CD4-positive, CD25-positive, alpha-beta regulatory T cell (primary cell): ENCODE measurements at regions not wholly inside any gene's neighbourhood (a gene's known extent, or its start where the extent isn't known, plus 50 kb on each side); places are given as distances from the start of the nearest gene placed in this dataset.

ENCODE experiments used
- ATAC-seq, 2 donors: fragments of 150-1000 bp; cut with Tn5 transposase; one replicate each; pipeline ENCODE4 v1.10.0; 2021; ENCODE audit warnings: low read depth in 2 of 2, moderate number of reproducible peaks in 2 of 2, moderate library complexity in 1 of 2
- DNase-seq, 3 donors: peaks; one replicate each; pipeline versions ENCODE4 v3.0.0 to v3.0.0-alpha.2; 2012 to 2022; ENCODE audit warnings: mixed read lengths in 1 of 3
- H3K27ac ChIP-seq: one replicate; pipeline ENCODE4 v1.7.0; 2013; ENCODE audit warnings: mild to moderate bottlenecking, low read length; ENCODE audit not compliant: insufficient read depth, poor library complexity, severe bottlenecking
- H3K27me3 ChIP-seq: one replicate; pipeline ENCODE4 v1.7.0; 2013; ENCODE audit warnings: low read length; ENCODE audit not compliant: control insufficient read depth, insufficient read depth
- H3K36me3 ChIP-seq: one replicate; pipeline ENCODE4 v1.7.0; 2013; ENCODE audit warnings: mild to moderate bottlenecking, low read length, moderate library complexity; ENCODE audit not compliant: control insufficient read depth, insufficient read depth
- H3K4me1 ChIP-seq: 2 replicates; pipeline ENCODE4 v1.7.0; 2013; ENCODE audit warnings: mild to moderate bottlenecking, low read length; ENCODE audit not compliant: insufficient read depth, control insufficient read depth, poor library complexity, severe bottlenecking
- H3K4me3 ChIP-seq: one replicate; pipeline ENCODE4 v1.7.0; 2013; ENCODE audit warnings: low read depth, mild to moderate bottlenecking, low read length, moderate library complexity
- H3K9me3 ChIP-seq, 2 experiments: 1 replicate in 1 of 2; 2 replicates in 1 of 2; pipeline ENCODE4 v1.7.0; 2013; ENCODE audit warnings: low read length in 2 of 2, mild to moderate bottlenecking in 1 of 2, moderate library complexity in 1 of 2; ENCODE audit not compliant: control insufficient read depth in 2 of 2
- H3K27ac Mint-ChIP-seq, 3 donors: one replicate each; pipeline ENCODE4 v1.8.0; 2020 to 2022; ENCODE audit warnings: mild to moderate bottlenecking in 3 of 3, mixed read lengths in 3 of 3, moderate library complexity in 2 of 3
- H3K27me3 Mint-ChIP-seq: one replicate; pipeline ENCODE4 v1.8.0; 2022; ENCODE audit warnings: mild to moderate bottlenecking, mixed read lengths
- H3K36me3 Mint-ChIP-seq: one replicate; pipeline ENCODE4 v1.8.0; 2020; ENCODE audit warnings: mixed read lengths
- H3K4me1 Mint-ChIP-seq, 4 donors: one replicate each; pipeline ENCODE4 v1.8.0; 2020 to 2022; ENCODE audit warnings: mixed read lengths in 4 of 4, mild to moderate bottlenecking in 1 of 4
- H3K4me3 Mint-ChIP-seq, 4 donors: one replicate each; pipeline ENCODE4 v1.8.0; 2020 to 2022; ENCODE audit warnings: mild to moderate bottlenecking in 4 of 4, mixed read lengths in 4 of 4, moderate library complexity in 3 of 4
- H3K9me3 Mint-ChIP-seq, 7 donors: one replicate each; pipeline ENCODE4 v1.8.0; 2020 to 2022; ENCODE audit warnings: mixed read lengths in 7 of 7, mild to moderate bottlenecking in 3 of 7, moderate library complexity in 2 of 7

DNA sequence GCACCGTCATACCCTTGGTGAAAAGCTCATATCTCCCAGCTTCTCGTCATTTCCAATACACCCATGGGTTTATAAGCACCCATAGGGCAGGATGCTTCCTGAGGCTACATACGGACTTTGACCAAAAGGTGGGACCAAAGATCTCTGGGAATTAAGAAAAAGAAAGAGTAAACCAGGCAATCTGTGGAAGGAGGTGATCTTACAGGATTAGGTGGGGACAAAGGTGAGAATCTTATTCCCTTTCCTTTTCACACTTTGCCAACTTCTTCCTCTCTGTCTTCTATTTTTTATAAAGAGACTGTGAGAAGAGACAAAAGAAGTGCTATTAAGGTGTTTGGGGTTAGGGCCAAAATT is 172.0 kb downstream of the DLEU7 start:
- Histone ChIP-seq H3K36me3 (no peaks in the 10 kb centered on the region), H3K27ac (no peak overlapping the region), H3K9me3 (peaks cover 0 to 2% of the 10 kb centered on the region in 2 experiments), H3K27me3 (no peaks in the 10 kb centered on the region), H3K4me1 (no peaks in the 10 kb centered on the region), H3K4me3 (no peak overlapping the region)
- no peak overlapping the region for H3K27ac Mint-ChIP-seq
- no peaks in the 10 kb centered on the region for H3K27me3 Mint-ChIP-seq
- ATAC-seq (no peak), DNase-seq (no peak)
- no peaks in the 10 kb centered on the region for H3K4me1 Mint-ChIP-seq
- peaks cover 0 to 5% (median 0%) of the 10 kb centered on the region in 7 donors for H3K9me3 Mint-ChIP-seq
- H3K36me3 Mint-ChIP-seq: peaks cover 3% of the 10 kb centered on the region
- no peak overlapping the region for H3K4me3 Mint-ChIP-seq

DNA sequence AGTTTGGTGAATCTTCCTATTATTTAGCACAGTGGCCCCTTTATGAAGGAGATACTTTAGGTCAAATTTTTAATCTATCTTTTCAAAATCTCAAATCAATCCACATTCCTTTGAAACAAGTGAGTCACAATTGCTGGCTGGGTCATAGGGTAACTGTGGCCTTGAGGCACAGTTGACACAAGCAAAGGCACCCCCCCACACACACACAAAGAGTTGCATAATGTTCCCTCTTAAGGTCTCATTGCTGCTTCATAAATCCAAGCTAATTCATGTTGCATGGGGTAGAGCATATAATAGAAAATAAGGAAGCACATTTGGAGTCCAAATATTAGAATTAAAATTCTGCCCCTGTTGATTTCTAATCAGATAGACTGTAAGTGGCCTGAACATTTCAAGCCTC is 171.5 kb downstream of the DLEU7 start:
- no peak overlapping the region for H3K4me3 Mint-ChIP-seq

DNA sequence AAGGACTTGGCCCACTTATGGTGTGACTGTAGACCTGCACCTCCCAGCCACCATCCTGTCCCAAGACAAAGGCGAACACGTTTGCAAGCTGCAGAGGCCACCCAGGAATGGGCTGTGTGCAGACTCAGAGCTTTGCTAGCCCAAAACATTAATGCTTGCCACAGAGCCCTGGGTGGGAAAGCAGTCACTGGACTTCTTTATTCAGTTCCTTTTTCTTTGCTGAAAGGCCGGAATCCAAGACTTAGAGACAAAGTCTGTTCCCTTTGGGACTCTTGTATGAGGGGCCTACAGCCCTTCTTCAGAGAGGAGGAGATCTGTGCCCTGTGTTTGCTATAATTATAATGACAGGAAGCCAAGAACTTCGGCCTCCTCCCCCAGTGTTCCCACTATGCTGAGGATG is 167.8 kb downstream of the DLEU7 start:
- no peak overlapping the region for H3K27ac ChIP-seq
- ATAC-seq (no peak), DNase-seq (no peak)
- no peak overlapping the region for H3K27ac Mint-ChIP-seq
- no peak overlapping the region for H3K4me3 ChIP-seq
- H3K9me3 ChIP-seq: no peaks in the 10 kb centered on the region
- H3K27me3 ChIP-seq: no peaks in the 10 kb centered on the region
- H3K4me1 Mint-ChIP-seq: no peaks in the 10 kb centered on the region
- H3K27me3 Mint-ChIP-seq: peaks cover 3% of the 10 kb centered on the region
- H3K36me3 ChIP-seq: no peaks in the 10 kb centered on the region
- peaks cover 6% of the 10 kb centered on the region for H3K36me3 Mint-ChIP-seq
- H3K9me3 Mint-ChIP-seq: peaks cover 0 to 2% (median 0%) of the 10 kb centered on the region in 7 donors
- H3K4me3 Mint-ChIP-seq: no peak overlapping the region
- H3K4me1 ChIP-seq: no peaks in the 10 kb centered on the region

More for the DNA sequence above, 171.5 kb downstream of the DLEU7 start:
- no peaks in the 10 kb centered on the region for H3K27me3 ChIP-seq
- H3K27ac ChIP-seq: no peak overlapping the region
- H3K36me3 ChIP-seq: no peaks in the 10 kb centered on the region
- H3K4me1 Mint-ChIP-seq: no peaks in the 10 kb centered on the region
- H3K27ac Mint-ChIP-seq: no peak overlapping the region
- ATAC-seq (no peak), DNase-seq (no peak)
- peaks cover 3% of the 10 kb centered on the region for H3K36me3 Mint-ChIP-seq
- no peaks in the 10 kb centered on the region for H3K27me3 Mint-ChIP-seq
- H3K9me3 ChIP-seq: no peaks in the 10 kb centered on the region
- H3K4me1 ChIP-seq: no peaks in the 10 kb centered on the region
- peaks cover 0 to 2% (median 0%) of the 10 kb centered on the region in 7 donors for H3K9me3 Mint-ChIP-seq
- H3K4me3 ChIP-seq: no peak overlapping the region

DNA sequence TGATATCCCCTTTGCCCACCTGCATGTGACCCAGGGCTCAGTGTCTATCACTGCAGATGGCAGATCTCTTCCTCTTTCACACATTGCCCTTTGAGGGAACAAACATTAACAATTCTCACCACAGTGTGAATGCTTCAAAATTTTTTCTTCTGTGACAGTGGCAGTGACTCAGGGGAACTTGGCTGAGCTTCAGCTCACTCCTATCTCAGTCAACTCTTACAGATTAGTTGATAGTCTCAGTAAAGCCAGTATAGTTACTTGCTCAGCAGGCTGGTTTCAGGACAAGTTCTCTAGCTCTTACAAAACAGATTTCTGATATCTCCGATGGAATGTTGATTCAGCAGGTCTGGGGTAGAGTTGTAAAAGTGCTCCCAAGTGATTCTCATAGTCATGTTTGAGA is 166.9 kb downstream of the DLEU7 start:
- H3K27ac Mint-ChIP-seq: no peak overlapping the region
- H3K4me3 Mint-ChIP-seq: no peak overlapping the region
- no peaks in the 10 kb centered on the region for H3K4me1 Mint-ChIP-seq
- Histone ChIP-seq H3K9me3 (no peaks in the 10 kb centered on the region), H3K27ac (no peak overlapping the region), H3K36me3 (no peaks in the 10 kb centered on the region), H3K4me1 (no peaks in the 10 kb centered on the region), H3K4me3 (no peak overlapping the region), H3K27me3 (no peaks in the 10 kb centered on the region)
- no peak for DNase-seq
- ATAC-seq: no peak
- peaks cover 6% of the 10 kb centered on the region for H3K27me3 Mint-ChIP-seq
- H3K36me3 Mint-ChIP-seq: peaks cover 8% of the 10 kb centered on the region
- H3K9me3 Mint-ChIP-seq: peaks cover 0 to 2% (median 0%) of the 10 kb centered on the region in 7 donors

DNA sequence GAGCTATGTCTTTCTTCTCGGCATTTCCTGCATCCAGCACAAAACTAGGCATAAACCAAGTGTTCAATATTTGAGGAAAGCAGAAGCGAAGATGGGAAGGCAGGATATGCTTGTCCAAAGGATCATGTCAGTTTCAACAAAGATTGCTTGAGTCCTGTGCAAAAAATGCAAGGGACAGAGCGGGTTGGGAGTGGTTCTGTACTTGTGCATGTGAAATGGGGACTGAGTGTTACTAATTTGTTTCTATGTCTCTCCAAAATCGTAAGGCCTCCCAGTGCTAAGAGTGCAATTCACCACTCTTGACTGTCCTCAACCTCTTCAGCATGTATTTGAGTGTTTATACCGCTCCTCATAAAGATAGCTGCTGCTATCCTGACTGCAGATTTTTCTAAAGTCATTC is 166.2 kb downstream of the DLEU7 start:
- ATAC-seq: no peak
- Histone ChIP-seq H3K4me1 (no peaks in the 10 kb centered on the region), H3K27me3 (no peaks in the 10 kb centered on the region), H3K36me3 (no peaks in the 10 kb centered on the region), H3K9me3 (no peaks in the 10 kb centered on the region), H3K4me3 (no peak overlapping the region), H3K27ac (no peak overlapping the region)
- H3K4me3 Mint-ChIP-seq: no peak overlapping the region
- peaks cover 6% of the 10 kb centered on the region for H3K27me3 Mint-ChIP-seq
- no peak overlapping the region for H3K27ac Mint-ChIP-seq
- H3K36me3 Mint-ChIP-seq: peaks cover 7% of the 10 kb centered on the region
- H3K4me1 Mint-ChIP-seq: no peaks in the 10 kb centered on the region
- H3K9me3 Mint-ChIP-seq: peaks cover 0 to 2% (median 0%) of the 10 kb centered on the region in 7 donors
- no peak for DNase-seq

DNA sequence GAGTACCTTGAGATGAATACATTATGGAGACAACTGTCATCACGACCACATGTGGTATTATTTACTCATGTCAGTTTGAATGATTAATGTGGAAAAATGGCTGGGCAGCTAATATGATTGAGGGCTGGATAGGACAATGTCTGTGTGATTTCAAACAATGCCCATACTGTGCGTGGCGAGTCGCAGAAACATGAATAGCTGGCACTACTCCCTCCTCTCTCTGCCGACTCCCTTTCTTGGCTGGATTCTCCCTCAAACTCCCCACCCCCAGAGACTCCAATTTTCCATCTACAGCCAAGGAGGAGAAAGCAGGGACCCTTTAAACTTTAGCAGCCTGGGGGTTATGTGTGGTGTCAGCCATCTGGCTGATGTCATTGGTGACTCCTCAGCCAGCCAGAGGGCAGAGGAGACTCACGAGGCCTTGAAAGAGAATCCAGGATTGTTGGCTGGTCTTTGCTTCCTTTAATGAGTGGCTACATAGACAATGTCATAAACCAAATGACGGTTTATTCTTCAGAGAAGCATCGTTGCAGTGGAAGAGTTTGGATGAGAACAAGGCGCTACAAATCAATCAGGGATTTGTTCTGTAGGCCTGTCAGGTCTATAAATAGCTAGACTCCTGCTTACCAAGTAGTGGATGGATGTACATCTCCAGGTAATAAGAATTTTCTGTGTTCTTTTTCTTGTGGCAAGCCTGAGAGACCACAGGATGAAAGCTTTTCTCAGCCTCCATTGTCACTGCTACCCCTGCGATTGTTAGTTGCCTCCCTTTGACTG is 165.6 kb downstream of the DLEU7 start:
- no peak overlapping the region for H3K27ac Mint-ChIP-seq
- no peak overlapping the region for H3K4me3 Mint-ChIP-seq
- peaks cover 1% of the 10 kb centered on the region for H3K27me3 ChIP-seq
- no peak overlapping the region for H3K27ac ChIP-seq
- H3K9me3 ChIP-seq: no peaks in the 10 kb centered on the region
- H3K36me3 ChIP-seq: no peaks in the 10 kb centered on the region
- H3K36me3 Mint-ChIP-seq: peaks cover 5% of the 10 kb centered on the region
- no peaks in the 10 kb centered on the region for H3K4me1 ChIP-seq
- no peak for DNase-seq
- peaks cover 0 to 2% (median 0%) of the 10 kb centered on the region in 7 donors for H3K9me3 Mint-ChIP-seq
- ATAC-seq: no peak
- H3K4me1 Mint-ChIP-seq: no peaks in the 10 kb centered on the region
- H3K4me3 ChIP-seq: no peak overlapping the region
- H3K27me3 Mint-ChIP-seq: peaks cover 7% of the 10 kb centered on the region

DNA sequence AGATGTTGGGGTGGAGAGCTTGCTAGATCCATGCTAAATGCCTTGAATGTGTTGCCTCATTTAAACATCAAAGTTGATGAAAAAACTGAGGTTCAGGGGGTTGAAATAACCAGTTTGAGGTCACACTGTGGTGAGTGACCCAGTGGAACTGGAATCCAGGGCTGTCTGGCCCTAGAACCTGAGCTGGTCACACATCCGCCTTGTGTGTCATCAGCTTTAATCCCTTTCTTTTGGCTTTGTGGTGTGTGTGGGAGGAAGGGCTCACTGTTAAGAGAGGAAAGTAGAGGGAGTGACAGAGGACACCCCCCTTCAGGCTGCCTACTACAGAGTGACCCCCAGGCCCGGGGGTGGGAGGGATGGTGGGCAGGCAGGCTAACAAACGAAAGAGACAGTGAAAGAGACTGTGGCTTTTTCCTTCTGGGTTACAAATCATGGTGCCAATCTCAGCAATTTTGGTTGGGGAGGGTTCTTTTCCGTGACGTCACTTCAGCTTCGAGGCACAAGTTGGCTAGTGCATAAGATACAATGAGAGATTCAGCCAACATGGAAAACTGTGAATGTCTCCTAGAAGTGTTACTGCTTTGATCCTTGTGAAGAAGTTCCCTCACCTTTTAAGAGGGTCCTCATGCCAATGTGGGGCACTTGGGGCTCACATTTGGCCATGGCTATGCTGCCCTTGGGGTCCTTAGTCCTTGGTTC is 164.9 kb downstream of the DLEU7 start:
- no peaks in the 10 kb centered on the region for H3K9me3 ChIP-seq
- H3K27me3 ChIP-seq: peaks cover 1% of the 10 kb centered on the region
- H3K27ac ChIP-seq: no peak overlapping the region
- Mint-ChIP-seq H3K9me3 (peaks cover 0 to 2% (median 0%) of the 10 kb centered on the region in 7 donors), H3K4me1 (no peaks in the 10 kb centered on the region), H3K27ac (no peak overlapping the region), H3K4me3 (no peak overlapping the region), H3K27me3 (peaks cover 11% of the 10 kb centered on the region), H3K36me3 (peaks cover 5% of the 10 kb centered on the region)
- DNase-seq (no peak), ATAC-seq (no peak)
- H3K4me1 ChIP-seq: no peaks in the 10 kb centered on the region
- H3K36me3 ChIP-seq: no peaks in the 10 kb centered on the region
- no peak overlapping the region for H3K4me3 ChIP-seq

DNA sequence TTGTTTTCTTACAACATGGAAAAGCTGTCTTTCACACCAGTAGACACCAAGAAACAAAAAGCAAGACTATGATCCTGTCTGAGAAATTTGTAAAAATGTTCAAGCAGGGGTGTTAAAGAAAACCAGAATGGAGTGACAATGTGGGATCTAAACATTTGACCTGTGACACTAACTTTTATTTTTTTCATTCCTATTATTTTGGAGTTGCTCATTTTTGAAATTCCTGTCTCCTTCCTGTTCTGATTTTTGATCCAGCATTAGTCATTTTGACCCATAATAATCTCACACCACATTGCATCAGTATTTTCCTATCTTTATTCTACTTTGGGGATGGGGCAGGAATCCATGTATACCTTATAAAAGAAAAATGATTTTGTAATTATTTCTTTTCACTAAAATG is 164.2 kb downstream of the DLEU7 start:
- Mint-ChIP-seq H3K9me3 (peaks cover 0 to 2% (median 0%) of the 10 kb centered on the region in 7 donors), H3K4me3 (no peak overlapping the region), H3K27me3 (peaks cover 11% of the 10 kb centered on the region), H3K27ac (no peak overlapping the region), H3K4me1 (no peaks in the 10 kb centered on the region), H3K36me3 (peaks cover 5% of the 10 kb centered on the region)
- Histone ChIP-seq H3K9me3 (no peaks in the 10 kb centered on the region), H3K4me3 (no peak overlapping the region), H3K4me1 (no peaks in the 10 kb centered on the region), H3K27ac (no peak overlapping the region), H3K36me3 (no peaks in the 10 kb centered on the region), H3K27me3 (peaks cover 1% of the 10 kb centered on the region)
- DNase-seq (no peak), ATAC-seq (no peak)
